AG04449 (cell line): ENCODE measurements at regions not wholly inside any gene's neighbourhood (a gene's known extent, or its start where the extent isn't known, plus 50 kb on each side); places are given as distances from the start of the nearest gene placed in this dataset.
"Not testable (repeated sequence)": the region's sequence is repeated elsewhere in the genome, so short reads cannot be mapped to it uniquely, and the experiment has no call there.

ENCODE experiments used
- CTCF ChIA-PET: fragments of 350-600 bp; formaldehyde crosslinking; extraction: SDS; loops from one replicate; lab custom pipeline; 2021; ENCODE audit warnings: antibody characterized with exemption; lab: Yijun Ruan, JAX
- POLR2A ChIA-PET: fragments of 400-600, 350-600 bp; formaldehyde crosslinking; extraction: SDS; loops from one replicate; lab custom pipeline; 2020; ENCODE audit warnings: antibody characterized with exemption, inconsistent platforms; lab: Yijun Ruan, JAX
- DNase-seq: peaks from one replicate; pipeline ENCODE4 v3.0.0-alpha.2; 2010; ENCODE audit warnings: low read depth, low spot score
- H3K4me3 ChIP-seq: 2 replicates; pipeline ENCODE4 v1.5.1; 2011; ENCODE audit warnings: low read depth, mild to moderate bottlenecking, control low read depth, low read length
- CTCF ChIP-seq: IDR thresholded peaks from one replicate; pipeline ENCODE4 v1.5.1; 2011; ENCODE audit warnings: mild to moderate bottlenecking, moderate library complexity, low read length, control low read depth, inconsistent platforms; ENCODE audit not compliant: insufficient read depth; ENCODE audit errors: missing control alignments

- DNase-seq, result no peak
- no peak for TF ChIP-seq CTCF
- no peak overlapping the region for H3K4me3 ChIP-seq
- ChIA-PET CTCF (interaction anchor here (0.5 kb wide), 1 partner anchor 61 kb away, joined by 3 read pairs; no protein-coding TSS in a partner anchor), POLR2A (no interaction called here)
These were observed 100.0 kb downstream of the URB2 start for GRCh38 chr1:229726061-229726460.

- H3K4me3 ChIP-seq, result no peak overlapping the region
- no peak for TF ChIP-seq CTCF
- CTCF ChIA-PET, result no interaction called here
- POLR2A ChIA-PET, result no interaction called here
- DNase-seq, result no peak
These were observed 103.9 kb downstream of the URB2 start for GRCh38 chr1:229729916-229730315.

GRCh38 chr1:229730573-229730972 is 104.5 kb downstream of the URB2 start:
- no peak for TF ChIP-seq CTCF
- H3K4me3 ChIP-seq, result no peak overlapping the region
- ChIA-PET CTCF (interaction anchor here (1.8 kb wide), 1 partner anchor 13 kb away, joined by 6 read pairs; no protein-coding TSS in a partner anchor), POLR2A (no interaction called here)
- DNase-seq, result no peak

GRCh38 chr1:229732061-229732460 is 106.0 kb downstream of the URB2 start:
- DNase-seq, result no peak
- ChIA-PET POLR2A (no interaction called here), CTCF (interaction anchor here (1.8 kb wide), 1 partner anchor 11 kb away, joined by 6 read pairs; no protein-coding TSS in a partner anchor)
- H3K4me3 ChIP-seq, result no peak overlapping the region
- TF ChIP-seq CTCF, result no peak

GRCh38 chr1:229736376-229736775 is 110.3 kb downstream of the URB2 start:
- ChIA-PET CTCF (no interaction called here), POLR2A (no interaction called here)
- no peak for DNase-seq
- TF ChIP-seq CTCF, result no peak
- H3K4me3 ChIP-seq, result no peak overlapping the region

GRCh38 chr1:229742614-229743013 is 116.6 kb downstream of the URB2 start:
- H3K4me3 ChIP-seq, DNase-seq, POLR2A ChIA-PET: not testable (repeated sequence)
- CTCF ChIA-PET, result interaction anchor here (2.0 kb wide), 1 partner anchor 11 kb away, joined by 6 read pairs; no protein-coding TSS in a partner anchor

- ChIA-PET CTCF (interaction anchor here (0.9 kb wide), 1 partner anchor 36 kb away, joined by 3 read pairs; no protein-coding TSS in a partner anchor), POLR2A (interaction anchor here (0.6 kb wide), 1 partner anchor 25 kb away, joined by 3 read pairs; no protein-coding TSS in a partner anchor)
These were observed 123.9 kb downstream of the URB2 start for GRCh38 chr1:229749992-229750391.

More at GRCh38 chr1:229749992-229750391, 123.9 kb downstream of the URB2 start:
- H3K4me3 ChIP-seq, result no peak overlapping the region
- DNase-seq, result no peak
- no peak for TF ChIP-seq CTCF
